ENCODE measurements at regions not wholly inside any gene's neighbourhood (a gene's known extent, or its start where the extent isn't known, plus 50 kb on each side); places are given as distances from the start of the nearest gene placed in this dataset.
"Not testable (repeated sequence)": the region's sequence is repeated elsewhere in the genome, so short reads cannot be mapped to it uniquely, and the experiment has no call there.

GRCh38 chr13:75953589-75953988 is 317.5 kb downstream of the LMO7 start:
- DNase-seq (ENCODE audit: low read depth, low spot score): not testable (repeated sequence)

- no peak for DNase-seq (ENCODE audit: low read depth, low spot score)
These were observed 311.3 kb downstream of the LMO7 start for GRCh38 chr13:75947448-75947847.

GRCh38 chr13:75946536-75947284 is 310.6 kb downstream of the LMO7 start:
- DNase-seq (ENCODE audit: low read depth, low spot score): no peak

- no peak for DNase-seq (ENCODE audit: low read depth, low spot score)
These were observed 309.8 kb downstream of the LMO7 start for GRCh38 chr13:75945841-75946482.

GRCh38 chr13:75938811-75939560 is 302.9 kb downstream of the LMO7 start:
- DNase-seq (ENCODE audit: low read depth, low spot score): peak; percentile 16

GRCh38 chr13:75936791-75937190 is 300.7 kb downstream of the LMO7 start:
- no peak for DNase-seq (ENCODE audit: low read depth, low spot score)

GRCh38 chr13:75935805-75936204 is 299.7 kb downstream of the LMO7 start:
- DNase-seq (ENCODE audit: low read depth, low spot score): no peak

- peak; percentile 59 for DNase-seq (ENCODE audit: low read depth, low spot score)
These were observed 298.8 kb downstream of the LMO7 start for GRCh38 chr13:75934889-75935288.

- no peak for DNase-seq (ENCODE audit: low read depth, low spot score)
These were observed 296.5 kb downstream of the LMO7 start for GRCh38 chr13:75932636-75933035.

GRCh38 chr13:75931116-75931515 is 295.0 kb downstream of the LMO7 start:
- peak; percentile 79 for DNase-seq (ENCODE audit: low read depth, low spot score)

GRCh38 chr13:75929076-75929475 is 292.9 kb downstream of the LMO7 start:
- no peak for DNase-seq (ENCODE audit: low read depth, low spot score)

- no peak for DNase-seq (ENCODE audit: low read depth, low spot score)
These were observed 291.1 kb downstream of the LMO7 start for GRCh38 chr13:75927183-75927669.

GRCh38 chr13:75920536-75920935 is 284.4 kb downstream of the LMO7 start:
- no peak for DNase-seq (ENCODE audit: low read depth, low spot score)

GRCh38 chr13:75919660-75920199 is 283.6 kb downstream of the LMO7 start:
- DNase-seq (ENCODE audit: low read depth, low spot score): no peak

GRCh38 chr13:75915066-75915465 is 278.9 kb downstream of the LMO7 start:
- DNase-seq (ENCODE audit: low read depth, low spot score): no peak

- no peak for DNase-seq (ENCODE audit: low read depth, low spot score)
These were observed 277.8 kb downstream of the LMO7 start for GRCh38 chr13:75913925-75914324.

- no peak for DNase-seq (ENCODE audit: low read depth, low spot score)
These were observed 274.5 kb downstream of the LMO7 start for GRCh38 chr13:75910591-75910990.

Measured in astrocyte of the hippocampus (primary cell).